K562 (cell line): ENCODE measurements at regions not wholly inside any gene's neighbourhood (a gene's known extent, or its start where the extent isn't known, plus 50 kb on each side); places are given as distances from the start of the nearest gene placed in this dataset.

ENCODE experiments used
- ATAC-seq: fragments of 200-7000 bp; cut with Tn5 transposase; 3 replicates; pipeline ENCODE4 v1.9.1; 2020; ENCODE audit warnings: moderate library complexity
- BruUV-seq: library from RNA; stranded (reverse); fragments of 400-500 nt; replicated peaks from 2 replicates; lab custom pipeline; 2021; lab: Mats Ljungman, UMichigan
- CTCF ChIA-PET: fragments of 300-600 bp; formaldehyde crosslinking; extraction: SDS; loops from one replicate; lab custom pipeline; 2021; ENCODE audit warnings: low intra/inter-chr PET ratio; lab: Yijun Ruan, JAX
- POLR2A ChIA-PET: fragments of 300-600, 350-650 bp; sonication (Branson Sonifier 250); formaldehyde crosslinking; extraction: SDS; loops from one replicate; lab custom pipeline; 2021; ENCODE audit warnings: antibody characterized with exemption, inconsistent platforms; lab: Yijun Ruan, JAX
- DNase-seq, 4 experiments: peaks; one replicate each; pipeline versions ENCODE4 v3.0.0 to v3.0.0-alpha.2; 2011 to 2018; ENCODE audit warnings: low spot score in 3 of 4, mixed read lengths in 3 of 4; ENCODE audit errors: extremely low read depth in 1 of 4
- FAIRE-seq: peaks from 2 replicates; lab custom pipeline; 2011; peaks lifted over from hg19 to GRCh38; lab: Jason Lieb, UNC
- H2AFZ ChIP-seq: 2 replicates; pipeline ENCODE4 v1.6.0; 2011; ENCODE audit warnings: low read depth, low read length, control low read depth, inconsistent platforms
- H3K27ac ChIP-seq: fragments of 200-600 bp; 3 replicates; pipeline ENCODE4 v1.8.0; 2011; ENCODE audit warnings: low read depth, mild to moderate bottlenecking, control low read depth, inconsistent platforms, low read length, moderate library complexity, mixed read lengths; ENCODE audit errors: extremely low read depth
- H3K27me3 ChIP-seq, 2 experiments: fragments of 300-600 bp in 1 of 2; 2 replicates in 1 of 2; 3 replicates in 1 of 2; pipeline versions ENCODE4 v1.6.0 to v1.8.0; 2011; ENCODE audit warnings: inconsistent platforms in 2 of 2, low read length in 2 of 2, mild to moderate bottlenecking in 1 of 2, mixed read lengths in 1 of 2, moderate library complexity in 1 of 2; ENCODE audit not compliant: control insufficient read depth in 2 of 2, insufficient read depth in 2 of 2
- H3K36me3 ChIP-seq: fragments of 300-600 bp; 3 replicates; pipeline ENCODE4 v1.8.0; 2011; ENCODE audit warnings: mild to moderate bottlenecking, low read length, inconsistent platforms; ENCODE audit not compliant: control insufficient read depth, insufficient read depth
- H3K4me1 ChIP-seq, 2 experiments: fragments of 200-600 bp in 1 of 2; replicated peaks in 1 of 2; 2 replicates in 1 of 2; 3 replicates in 1 of 2; pipeline versions ENCODE4 v1.5.1 to v1.8.0; 2011; ENCODE audit warnings: inconsistent platforms in 2 of 2, low read length in 2 of 2, mild to moderate bottlenecking in 1 of 2, mixed read lengths in 1 of 2, moderate library complexity in 1 of 2; ENCODE audit not compliant: control insufficient read depth in 2 of 2, insufficient read depth in 2 of 2
- H3K4me2 ChIP-seq: 2 replicates; pipeline ENCODE4 v1.6.1; 2011; ENCODE audit warnings: low read length, control low read depth, inconsistent platforms, mixed read lengths; ENCODE audit not compliant: insufficient read depth
- H3K4me3 ChIP-seq: fragments of 200-600 bp; sonication (generic), shearing (Covaris generic); 2 replicates; pipeline ENCODE4 v1.5.1; 2016; ENCODE audit warnings: control low read depth, inconsistent platforms
- H3K79me2 ChIP-seq: fragments of 200-600 bp; 3 replicates; pipeline ENCODE4 v1.8.0; 2011; ENCODE audit warnings: low read length, inconsistent platforms; ENCODE audit not compliant: control insufficient read depth, insufficient read depth
- H3K9ac ChIP-seq, 2 experiments: 2 replicates each; pipeline versions ENCODE4 v1.6.0 to v1.6.1; 2011; ENCODE audit warnings: low read depth in 2 of 2, low read length in 2 of 2, control low read depth in 1 of 2, inconsistent platforms in 1 of 2, mild to moderate bottlenecking in 1 of 2, mixed read lengths in 1 of 2; ENCODE audit not compliant: insufficient read depth in 1 of 2
- H3K9me1 ChIP-seq: one replicate; pipeline ENCODE4 v1.6.0; 2011; ENCODE audit warnings: inconsistent platforms, mild to moderate bottlenecking, low read length, moderate library complexity; ENCODE audit not compliant: control insufficient read depth, insufficient read depth
- H3K9me3 ChIP-seq: replicated peaks from 2 replicates; pipeline ENCODE4 v1.5.1; 2011; ENCODE audit warnings: low read depth, low read length, inconsistent platforms; ENCODE audit not compliant: control insufficient read depth, insufficient read depth
- H4K20me1 ChIP-seq: replicated peaks from 2 replicates; pipeline ENCODE4 v1.6.1; 2011; ENCODE audit warnings: low read length, inconsistent platforms, mixed read lengths; ENCODE audit not compliant: control insufficient read depth, insufficient read depth
- EGR1 ChIP-seq: fragments of 450-650 bp; conservative IDR thresholded peaks from 2 replicates; pipeline ENCODE4 v1.6.1; 2017; ENCODE audit warnings: mild to moderate bottlenecking
- EHMT2 ChIP-seq: fragments of 450-650 bp; IDR thresholded peaks from 2 replicates; pipeline ENCODE4 v1.6.1; 2018; ENCODE audit warnings: antibody characterized with exemption
- FOS ChIP-seq: IDR thresholded peaks from 3 replicates; pipeline ENCODE4 v1.6.1; 2011; ENCODE audit not compliant: insufficient read length; ENCODE audit errors: extremely low read depth
- FOXM1 ChIP-seq, 2 experiments: fragments of 450-650 bp in 1 of 2; sonication (generic) in 1 of 2; formaldehyde crosslinking in 1 of 2; IDR thresholded peaks; 2 replicates each; pipeline versions ENCODE4 v1.6.1 to v1.9.0; 2017 to 2022; ENCODE audit warnings: low read depth in 2 of 2, mild to moderate bottlenecking in 2 of 2, missing genetic modification reagents in 1 of 2, moderate library complexity in 1 of 2
- HEY1 ChIP-seq: fragments of 250-450 bp; sonication (Bioruptor Pico); IDR thresholded peaks from 2 replicates; pipeline ENCODE4 v1.5.0; 2020; ENCODE audit warnings: mild to moderate bottlenecking, moderate library complexity, borderline replicate concordance
- KLF6 ChIP-seq: fragments of 250-450 bp; sonication (Bioruptor Pico); IDR thresholded peaks from 2 replicates; pipeline ENCODE4 v1.4.0; 2020; ENCODE audit warnings: mild to moderate bottlenecking, moderate library complexity, borderline replicate concordance
- MECOM ChIP-seq: fragments of 250-450 bp; sonication (Bioruptor Pico); IDR thresholded peaks from 2 replicates; pipeline ENCODE4 v1.8.0; 2022; ENCODE audit warnings: inconsistent platforms
- NCOA6 ChIP-seq: fragments of 450-650 bp; IDR thresholded peaks from 2 replicates; pipeline ENCODE4 v1.6.1; 2017; ENCODE audit warnings: mild to moderate bottlenecking
- PURB ChIP-seq: sonication (generic); formaldehyde crosslinking; IDR thresholded peaks from 2 replicates; pipeline ENCODE4 v1.9.0; 2021; ENCODE audit warnings: low read depth, mild to moderate bottlenecking, missing genetic modification reagents
- XRCC3 ChIP-seq: fragments of 450-650 bp; IDR thresholded peaks from 2 replicates; pipeline ENCODE4 v1.6.1; 2017; ENCODE audit warnings: mild to moderate bottlenecking, moderate library complexity
- ZNF324 ChIP-seq: fragments of 250-450 bp; sonication (Bioruptor Pico); IDR thresholded peaks from 2 replicates; pipeline ENCODE4 v1.4.0; 2020; ENCODE audit warnings: mild to moderate bottlenecking
- ZNF696 ChIP-seq: fragments of 250-450 bp; sonication (Bioruptor Pico); conservative IDR thresholded peaks from 2 replicates; pipeline ENCODE4 v1.4.0; 2020; ENCODE audit warnings: mild to moderate bottlenecking, moderate library complexity
- ZNF717 ChIP-seq: fragments of 250-450 bp; sonication (Bioruptor Pico); IDR thresholded peaks from 2 replicates; pipeline ENCODE4 v1.5.0; 2021
- WGBS: fragments of 100-300 bp; shearing (Covaris generic); methylation state at CpG from one replicate; pipeline ENCODE4 v1.1.6; 2016; ENCODE audit warnings: low coverage, mixed read lengths; ENCODE audit not compliant: insufficient coverage; ENCODE audit errors: missing lambda C conversion rate; 5-methylcytosine and 5-hydroxymethylcytosine counted together
- in situ Hi-C: fragments of 300-500 bp; cut with MboI; formaldehyde crosslinking; loops from 4 replicates; pipeline ENCODE4 v1.15.0; 2018; ENCODE audit warnings: inconsistent platforms, mixed read lengths
- intact Hi-C: fragments of 100-400 bp; cut with micrococcal nuclease; formaldehyde crosslinking; loops from 2 replicates; pipeline ENCODE4 v1.14.2; 2022
- TF ChIP-seq, protein P1 (sequence below): fragments of 200-800 bp; sonication (Bioruptor generic); IDR thresholded peaks from 2 replicates; pipeline ENCODE4 v1.6.1; 2017; ENCODE audit warnings: missing genetic modification characterization, missing compliant biosample characterization
- TF ChIP-seq, protein P2 (sequence below): sonication (generic); formaldehyde crosslinking; IDR thresholded peaks from 2 replicates; pipeline ENCODE4 v1.8.0; 2023; ENCODE audit warnings: mild to moderate bottlenecking, missing genetic modification reagents

DNA sequence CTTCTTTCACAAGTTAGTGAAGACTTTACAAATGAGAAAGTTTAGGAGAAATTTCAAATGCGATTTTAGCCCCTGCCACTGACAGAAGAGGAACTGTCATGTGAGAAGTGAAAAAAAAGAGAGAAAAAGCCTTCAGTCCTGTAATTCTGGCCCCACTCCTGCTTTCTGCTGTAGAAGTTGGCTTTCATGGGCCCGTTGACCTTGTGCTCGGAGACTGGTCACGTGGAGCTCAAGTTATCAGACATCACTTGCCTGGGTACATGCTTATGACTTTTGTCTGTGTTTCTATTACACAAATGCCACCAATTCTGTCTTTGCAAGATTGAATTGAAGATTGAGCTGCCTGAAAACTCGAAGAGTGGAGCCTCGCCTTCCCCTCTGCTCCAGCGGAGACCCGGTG is 749.9 kb downstream of the BCL11A start:
- CTCF ChIA-PET = no interaction called here
- Histone ChIP-seq H2AFZ (no peak overlapping the region), H3K4me2 (no peak overlapping the region), H3K79me2 (no peaks in the 10 kb centered on the region), H3K36me3 (no peaks in the 10 kb centered on the region), H3K9ac (no peak overlapping the region), H3K4me3 (no peak overlapping the region), H4K20me1 (no peaks in the 10 kb centered on the region), H3K9me1 (no peaks in the 10 kb centered on the region), H3K9me3 (no peaks in the 10 kb centered on the region), H3K4me1 (no peaks in the 10 kb centered on the region), H3K27ac (no peak overlapping the region), H3K27me3 (no peaks in the 10 kb centered on the region)
- in situ Hi-C loops = no loop called here
- WGBS = 0% methylated on average over 8 of the region's 8 CpGs
- BruUV-seq = no TSS peak
- intact Hi-C loops = no loop called here
- DNase-seq (no peak), ATAC-seq (no peak), FAIRE-seq (no peak)
- POLR2A ChIA-PET = no interaction called here
- TF ChIP-seq MECOM (CRISPR knock-in tag) = no peak

DNA sequence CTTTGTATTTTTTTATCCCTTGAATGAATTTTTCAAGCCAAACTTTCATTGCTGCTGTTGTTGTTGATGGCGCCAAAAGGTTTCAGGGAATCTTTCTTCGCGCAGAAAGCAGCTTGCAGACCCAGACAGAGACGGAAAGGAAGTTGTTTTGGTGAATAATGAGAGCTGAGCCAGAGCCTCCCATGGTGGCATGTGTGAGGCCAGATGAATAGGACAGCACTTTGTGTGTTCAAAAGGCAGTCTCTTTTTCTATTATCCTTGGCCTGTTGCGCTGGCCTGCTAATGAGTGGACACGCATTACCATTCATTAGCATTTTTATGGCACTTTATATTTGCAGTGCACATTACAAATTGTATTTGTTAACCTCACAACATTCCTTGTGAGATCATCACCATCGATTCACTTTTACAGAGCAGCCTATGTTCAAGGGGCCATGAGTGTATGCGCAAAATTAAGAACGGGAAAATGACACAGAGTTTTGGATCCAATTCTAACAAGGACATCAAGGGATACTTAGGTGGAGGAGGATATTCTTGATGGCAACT is 754.7 kb downstream of the BCL11A start:
- in situ Hi-C loops (no loop called here), intact Hi-C loops (no loop called here)
- FAIRE-seq (no peak), ATAC-seq (no peak), DNase-seq (no peak)
- Histone ChIP-seq H3K4me1 (no peaks in the 10 kb centered on the region), H3K27me3 (no peaks in the 10 kb centered on the region), H3K4me3 (no peak overlapping the region), H3K9me1 (no peaks in the 10 kb centered on the region), H2AFZ (no peak overlapping the region), H3K79me2 (no peaks in the 10 kb centered on the region), H4K20me1 (no peaks in the 10 kb centered on the region), H3K9ac (no peak overlapping the region), H3K9me3 (no peaks in the 10 kb centered on the region), H3K27ac (no peak overlapping the region), H3K4me2 (no peak overlapping the region), H3K36me3 (no peaks in the 10 kb centered on the region)
- ChIA-PET CTCF (no interaction called here), POLR2A (no interaction called here)
- 0% methylated on average over 9 of the region's 9 CpGs for WGBS
- no TSS peak for BruUV-seq
- TF ChIP-seq FOS (no peak), XRCC3 (no peak), ZNF324 (CRISPR knock-in tag) (no peak), ZNF717 (CRISPR knock-in tag) (no peak), EGR1 (no peak), FOXM1 (IDR thresholded peaks at IDR 0.05; ENCODE audit: low read depth) (no peak), FOXM1 (CRISPR knock-in tag; IDR thresholded peaks at IDR 0.05; ENCODE audit: low read depth) (no peak), PURB (CRISPR knock-in tag) (no peak), NCOA6 (no peak), HEY1 (CRISPR knock-in tag) (no peak), EHMT2 (no peak), ZNF696 (no peak), KLF6 (CRISPR knock-in tag) (no peak)
- TF ChIP-seq, protein P1, sequence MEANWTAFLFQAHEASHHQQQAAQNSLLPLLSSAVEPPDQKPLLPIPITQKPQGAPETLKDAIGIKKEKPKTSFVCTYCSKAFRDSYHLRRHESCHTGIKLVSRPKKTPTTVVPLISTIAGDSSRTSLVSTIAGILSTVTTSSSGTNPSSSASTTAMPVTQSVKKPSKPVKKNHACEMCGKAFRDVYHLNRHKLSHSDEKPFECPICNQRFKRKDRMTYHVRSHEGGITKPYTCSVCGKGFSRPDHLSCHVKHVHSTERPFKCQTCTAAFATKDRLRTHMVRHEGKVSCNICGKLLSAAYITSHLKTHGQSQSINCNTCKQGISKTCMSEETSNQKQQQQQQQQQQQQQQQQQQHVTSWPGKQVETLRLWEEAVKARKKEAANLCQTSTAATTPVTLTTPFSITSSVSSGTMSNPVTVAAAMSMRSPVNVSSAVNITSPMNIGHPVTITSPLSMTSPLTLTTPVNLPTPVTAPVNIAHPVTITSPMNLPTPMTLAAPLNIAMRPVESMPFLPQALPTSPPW = no peak
- TF ChIP-seq, protein P2, sequence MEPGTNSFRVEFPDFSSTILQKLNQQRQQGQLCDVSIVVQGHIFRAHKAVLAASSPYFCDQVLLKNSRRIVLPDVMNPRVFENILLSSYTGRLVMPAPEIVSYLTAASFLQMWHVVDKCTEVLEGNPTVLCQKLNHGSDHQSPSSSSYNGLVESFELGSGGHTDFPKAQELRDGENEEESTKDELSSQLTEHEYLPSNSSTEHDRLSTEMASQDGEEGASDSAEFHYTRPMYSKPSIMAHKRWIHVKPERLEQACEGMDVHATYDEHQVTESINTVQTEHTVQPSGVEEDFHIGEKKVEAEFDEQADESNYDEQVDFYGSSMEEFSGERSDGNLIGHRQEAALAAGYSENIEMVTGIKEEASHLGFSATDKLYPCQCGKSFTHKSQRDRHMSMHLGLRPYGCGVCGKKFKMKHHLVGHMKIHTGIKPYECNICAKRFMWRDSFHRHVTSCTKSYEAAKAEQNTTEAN (CRISPR knock-in tag) = no peak
